Fibroblast of lung (primary cell): ENCODE measurements at regions not wholly inside any gene's neighbourhood (a gene's known extent, or its start where the extent isn't known, plus 50 kb on each side); places are given as distances from the start of the nearest gene placed in this dataset.
A peak's percentile ranks its signal among the peaks of the same experiment; 100 is the strongest.
"Not testable (repeated sequence)": the region's sequence is repeated elsewhere in the genome, so short reads cannot be mapped to it uniquely, and the experiment has no call there.

ENCODE experiments used
- DNase-seq, 2 donors: peaks; one replicate each; pipeline versions ENCODE4 v3.0.0 to v3.0.0-alpha.2; 2010; ENCODE audit warnings: low read depth in 2 of 2
- H2AFZ ChIP-seq: 2 replicates; pipeline ENCODE4 v1.5.1; 2012; ENCODE audit warnings: low read length, control low read depth, inconsistent platforms
- H3K27ac ChIP-seq: 2 replicates; pipeline ENCODE4 v1.5.1; 2011; ENCODE audit warnings: low read length, control low read depth; ENCODE audit not compliant: insufficient read depth
- H3K27me3 ChIP-seq: 2 replicates; pipeline ENCODE4 v1.5.1; 2011; ENCODE audit warnings: mild to moderate bottlenecking, low read length; ENCODE audit not compliant: control insufficient read depth, insufficient read depth
- H3K36me3 ChIP-seq: 2 replicates; pipeline ENCODE4 v1.5.1; 2011; ENCODE audit warnings: low read length; ENCODE audit not compliant: control insufficient read depth, insufficient read depth
- H3K4me1 ChIP-seq: 2 replicates; pipeline ENCODE4 v1.5.1; 2011; ENCODE audit warnings: low read length; ENCODE audit not compliant: control insufficient read depth, insufficient read depth; ENCODE audit errors: extremely low read depth
- H3K4me2 ChIP-seq: 2 replicates; pipeline ENCODE4 v1.5.1; 2011; ENCODE audit warnings: low read length, control low read depth; ENCODE audit not compliant: insufficient read depth; ENCODE audit errors: extremely low read depth
- H3K4me3 ChIP-seq, 4 experiments: fragments of 200-600 bp in 1 of 4; sonication (generic) in 1 of 4; replicated peaks in 1 of 4; 2 replicates each; pipeline ENCODE4 v1.5.1; 2011 to 2016; ENCODE audit warnings: low read length in 4 of 4, low read depth in 3 of 4, mild to moderate bottlenecking in 3 of 4, control low read depth in 2 of 4, inconsistent platforms in 1 of 4, mixed read lengths in 1 of 4; ENCODE audit not compliant: insufficient read depth in 1 of 4; ENCODE audit errors: control extremely low read depth in 1 of 4
- H3K79me2 ChIP-seq: 2 replicates; pipeline ENCODE4 v1.5.1; 2012; ENCODE audit warnings: mild to moderate bottlenecking, low read length, inconsistent platforms; ENCODE audit not compliant: control insufficient read depth, insufficient read depth
- H3K9ac ChIP-seq: 2 replicates; pipeline ENCODE4 v1.5.1; 2011; ENCODE audit warnings: mild to moderate bottlenecking, low read length, control low read depth; ENCODE audit not compliant: insufficient read depth
- H3K9me3 ChIP-seq: 2 replicates; pipeline ENCODE4 v1.5.1; 2012; ENCODE audit warnings: low read depth, low read length; ENCODE audit not compliant: control insufficient read depth, insufficient read depth
- H4K20me1 ChIP-seq: 2 replicates; pipeline ENCODE4 v1.5.1; 2011; ENCODE audit warnings: low read length; ENCODE audit not compliant: control insufficient read depth, insufficient read depth; ENCODE audit errors: extremely low read depth
- EZH2 ChIP-seq: IDR thresholded peaks from 2 replicates; pipeline ENCODE4 v1.5.1; 2012; ENCODE audit warnings: low read length, control low read depth, mild to moderate bottlenecking; ENCODE audit errors: missing control alignments
- TF ChIP-seq, protein P1 (sequence below), 2 donors: IDR thresholded peaks in 1 of 2; conservative IDR thresholded peaks in 1 of 2; 1 replicate in 1 of 2; 2 replicates in 1 of 2; pipeline ENCODE4 v1.5.1; 2011 to 2012; ENCODE audit warnings: low read length in 2 of 2, control low read depth in 1 of 2, inconsistent platforms in 1 of 2, low read depth in 1 of 2, mild to moderate bottlenecking in 1 of 2

DNA sequence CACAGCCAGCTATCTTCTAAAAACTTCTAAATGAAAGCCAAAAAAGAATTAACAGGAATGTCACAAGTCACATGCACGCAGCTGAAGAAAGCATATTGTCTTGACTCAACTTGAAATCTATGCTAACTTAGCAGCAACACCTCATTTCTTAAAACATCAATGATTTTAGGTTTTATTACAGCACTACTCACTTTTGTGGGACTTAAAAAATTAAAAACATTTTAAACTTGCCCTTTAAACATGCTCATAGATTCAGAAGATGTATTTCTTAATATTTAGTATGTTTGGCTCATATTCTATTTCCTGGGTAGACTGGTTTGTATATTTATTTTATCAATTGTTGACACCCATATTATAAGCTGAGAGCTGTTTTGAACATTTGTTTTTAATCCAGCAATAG, 279.4 kb downstream of the NKX6-1 start:
- Histone ChIP-seq H3K9me3 (no peaks in the 10 kb centered on the region), H3K27ac (no peak overlapping the region)

DNA sequence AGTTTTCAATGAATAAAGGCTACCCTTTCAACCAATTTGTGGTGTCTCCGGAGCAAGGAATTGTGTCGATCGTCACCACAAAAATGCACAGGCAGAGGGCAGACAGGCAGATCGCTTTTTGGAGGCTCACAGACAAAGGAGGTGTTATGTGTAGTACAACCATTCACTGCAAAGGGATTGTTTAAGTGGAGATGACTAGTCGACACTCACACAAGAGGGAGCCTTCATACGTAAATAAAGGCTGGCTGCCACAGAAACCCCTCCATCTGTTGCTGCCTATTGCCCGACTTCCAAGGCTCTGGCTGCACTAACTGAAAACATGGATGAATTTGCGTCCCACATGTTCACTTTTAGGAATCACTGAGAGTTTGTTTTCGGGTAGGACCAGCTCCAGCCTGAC, 281.1 kb downstream of the NKX6-1 start:
- no peak overlapping the region for H3K9ac ChIP-seq
- no peaks in the 10 kb centered on the region for H3K9me3 ChIP-seq
- H3K4me2 ChIP-seq = no peak overlapping the region
- H2AFZ ChIP-seq = no peak overlapping the region
- peak in 1 of 2 donors; percentile 35 for DNase-seq
- no peaks in the 10 kb centered on the region for H3K79me2 ChIP-seq
- H3K4me1 ChIP-seq = no peaks in the 10 kb centered on the region
- no peaks in the 10 kb centered on the region for H3K36me3 ChIP-seq
- H4K20me1 ChIP-seq = no peaks in the 10 kb centered on the region
- no peak overlapping the region for H3K27ac ChIP-seq
- H3K4me3 ChIP-seq = no peak overlapping the region
- TF ChIP-seq EZH2 = no peak
- TF ChIP-seq, protein P1, sequence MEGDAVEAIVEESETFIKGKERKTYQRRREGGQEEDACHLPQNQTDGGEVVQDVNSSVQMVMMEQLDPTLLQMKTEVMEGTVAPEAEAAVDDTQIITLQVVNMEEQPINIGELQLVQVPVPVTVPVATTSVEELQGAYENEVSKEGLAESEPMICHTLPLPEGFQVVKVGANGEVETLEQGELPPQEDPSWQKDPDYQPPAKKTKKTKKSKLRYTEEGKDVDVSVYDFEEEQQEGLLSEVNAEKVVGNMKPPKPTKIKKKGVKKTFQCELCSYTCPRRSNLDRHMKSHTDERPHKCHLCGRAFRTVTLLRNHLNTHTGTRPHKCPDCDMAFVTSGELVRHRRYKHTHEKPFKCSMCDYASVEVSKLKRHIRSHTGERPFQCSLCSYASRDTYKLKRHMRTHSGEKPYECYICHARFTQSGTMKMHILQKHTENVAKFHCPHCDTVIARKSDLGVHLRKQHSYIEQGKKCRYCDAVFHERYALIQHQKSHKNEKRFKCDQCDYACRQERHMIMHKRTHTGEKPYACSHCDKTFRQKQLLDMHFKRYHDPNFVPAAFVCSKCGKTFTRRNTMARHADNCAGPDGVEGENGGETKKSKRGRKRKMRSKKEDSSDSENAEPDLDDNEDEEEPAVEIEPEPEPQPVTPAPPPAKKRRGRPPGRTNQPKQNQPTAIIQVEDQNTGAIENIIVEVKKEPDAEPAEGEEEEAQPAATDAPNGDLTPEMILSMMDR (conservative IDR thresholded peaks at IDR 0.05 in 1 of 2, IDR thresholded peaks at IDR 0.05 in 1 of 2; ENCODE audit: low read depth in 1 of 2, low read length in 2 of 2) = no peak
- H3K27me3 ChIP-seq = no peaks in the 10 kb centered on the region

More for the DNA sequence above, 279.4 kb downstream of the NKX6-1 start:
- no peaks in the 10 kb centered on the region for H3K27me3 ChIP-seq
- DNase-seq = no peak
- no peaks in the 10 kb centered on the region for H3K79me2 ChIP-seq
- H3K36me3 ChIP-seq = no peaks in the 10 kb centered on the region
- H3K9ac ChIP-seq = no peak overlapping the region
- no peaks in the 10 kb centered on the region for H3K4me1 ChIP-seq
- TF ChIP-seq, protein P1 (conservative IDR thresholded peaks at IDR 0.05 in 1 of 2, IDR thresholded peaks at IDR 0.05 in 1 of 2; ENCODE audit: low read depth in 1 of 2, low read length in 2 of 2) = no peak
- TF ChIP-seq EZH2 = no peak
- H4K20me1 ChIP-seq = no peaks in the 10 kb centered on the region
- H3K4me2 ChIP-seq = no peak overlapping the region
- no peak overlapping the region for H2AFZ ChIP-seq
- H3K4me3 ChIP-seq = no peak overlapping the region

DNA sequence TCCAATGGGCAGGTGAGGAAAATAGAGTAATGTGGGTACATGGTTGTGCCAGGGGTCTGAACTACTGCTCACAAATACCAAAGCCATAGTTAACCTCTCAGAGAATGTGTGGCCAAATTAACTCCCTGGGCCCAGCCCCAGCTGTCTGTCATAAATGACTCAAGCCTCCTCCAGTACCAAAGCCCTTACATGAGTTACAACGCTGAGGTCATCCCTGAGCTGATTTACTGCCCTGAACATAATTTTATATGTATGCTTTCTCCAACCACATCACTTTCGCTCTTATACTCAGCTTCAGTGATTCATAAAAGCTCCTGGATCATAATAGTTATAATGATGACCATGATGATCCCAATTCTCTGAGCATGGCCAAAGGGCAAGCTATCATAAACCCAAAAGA, 283.9 kb downstream of the NKX6-1 start:
- H3K36me3 ChIP-seq = no peaks in the 10 kb centered on the region
- H3K27me3 ChIP-seq = no peaks in the 10 kb centered on the region
- TF ChIP-seq, protein P1 (conservative IDR thresholded peaks at IDR 0.05 in 1 of 2, IDR thresholded peaks at IDR 0.05 in 1 of 2; ENCODE audit: low read depth in 1 of 2, low read length in 2 of 2) = no peak
- no peak for TF ChIP-seq EZH2
- no peaks in the 10 kb centered on the region for H3K4me1 ChIP-seq
- no peaks in the 10 kb centered on the region for H3K79me2 ChIP-seq
- H4K20me1 ChIP-seq = no peaks in the 10 kb centered on the region
- H3K9me3 ChIP-seq = no peaks in the 10 kb centered on the region
- no peak overlapping the region for H2AFZ ChIP-seq
- H3K4me2 ChIP-seq = no peak overlapping the region
- DNase-seq = no peak
- H3K4me3 ChIP-seq = no peak overlapping the region
- H3K9ac ChIP-seq = no peak overlapping the region
- no peak overlapping the region for H3K27ac ChIP-seq

DNA sequence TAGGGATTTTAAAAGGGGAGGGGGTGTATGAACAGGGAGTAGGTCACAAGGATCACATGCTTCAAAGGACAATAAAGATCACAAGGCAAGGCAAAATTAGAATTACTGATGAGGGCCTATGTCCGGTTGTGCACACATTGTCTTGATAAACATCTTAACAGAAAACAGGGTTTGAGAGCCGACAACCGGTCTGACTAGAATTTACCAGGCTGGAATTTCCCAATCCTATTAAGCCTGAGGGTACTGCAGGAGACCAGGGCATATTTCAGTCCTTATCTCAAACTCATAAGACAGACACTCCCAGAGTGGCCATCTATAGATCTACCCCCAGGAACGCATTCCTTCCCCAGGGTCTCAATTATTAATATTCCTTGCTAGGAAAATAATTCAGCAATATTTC, 292.9 kb downstream of the NKX6-1 start:
- not testable (repeated sequence) for H3K9ac ChIP-seq, H3K27ac ChIP-seq, H3K4me1 ChIP-seq, H3K4me3 ChIP-seq, H3K36me3 ChIP-seq, H2AFZ ChIP-seq, H3K79me2 ChIP-seq, H3K4me2 ChIP-seq, H3K27me3 ChIP-seq, DNase-seq, H3K9me3 ChIP-seq, H4K20me1 ChIP-seq
